MM.1S (cell line): ENCODE measurements at regions not wholly inside any gene's neighbourhood (a gene's known extent, or its start where the extent isn't known, plus 50 kb on each side); places are given as distances from the start of the nearest gene placed in this dataset.

Experiments used
- CTCF ChIP-seq: fragments of 300-600 bp; sonication (generic); IDR thresholded peaks from 2 replicates; pipeline ENCODE4 v1.5.1; 2016; ENCODE audit warnings: antibody characterized with exemption, low read length, mixed read lengths
- EZH2 ChIP-seq: fragments of 300-600 bp; sonication (generic); optimal IDR thresholded peaks from 2 replicates; pipeline ENCODE3; 2017; ENCODE audit warnings: low read depth, mild to moderate bottlenecking, antibody characterized with exemption, low read length, mixed read lengths
- EZH2phosphoT487 ChIP-seq: fragments of 300-600 bp; sonication (generic); IDR thresholded peaks from 2 replicates; pipeline ENCODE4 v1.6.1; 2018; ENCODE audit warnings: antibody characterized with exemption, low read length

- TF ChIP-seq CTCF (no peak), EZH2 (no peak), EZH2phosphoT487 (no peak)
Measured at GRCh38 chr5:174283211-174284005, 237.9 kb downstream of the NSG2 start.
